Prostate gland (tissue), 2 donors: ENCODE measurements at regions not wholly inside any gene's neighbourhood (a gene's known extent, or its start where the extent isn't known, plus 50 kb on each side); places are given as distances from the start of the nearest gene placed in this dataset.

Source experiments
- POLR2A ChIP-seq: fragments of 450-650 bp; IDR thresholded peaks from one replicate; pipeline ENCODE4 v1.6.1; 2016; ENCODE audit warnings: antibody characterized with exemption, mild to moderate bottlenecking
- POLR2AphosphoS5 ChIP-seq: sonication (generic); formaldehyde crosslinking; IDR thresholded peaks from one replicate; pipeline ENCODE4 v1.6.1; 2017; ENCODE audit warnings: antibody characterized with exemption
- TF ChIP-seq, protein P1 (sequence below), 4 experiments: fragments of 200-600 bp in 2 of 4; fragments of 450-650 bp in 2 of 4; sonication (generic) in 2 of 4; IDR thresholded peaks; 1 replicate in 3 of 4; 2 replicates in 1 of 4; pipeline ENCODE4 v1.5.1; 2016 to 2019; ENCODE audit warnings: antibody characterized with exemption in 4 of 4, mild to moderate bottlenecking in 2 of 4, moderate library complexity in 2 of 4

DNA sequence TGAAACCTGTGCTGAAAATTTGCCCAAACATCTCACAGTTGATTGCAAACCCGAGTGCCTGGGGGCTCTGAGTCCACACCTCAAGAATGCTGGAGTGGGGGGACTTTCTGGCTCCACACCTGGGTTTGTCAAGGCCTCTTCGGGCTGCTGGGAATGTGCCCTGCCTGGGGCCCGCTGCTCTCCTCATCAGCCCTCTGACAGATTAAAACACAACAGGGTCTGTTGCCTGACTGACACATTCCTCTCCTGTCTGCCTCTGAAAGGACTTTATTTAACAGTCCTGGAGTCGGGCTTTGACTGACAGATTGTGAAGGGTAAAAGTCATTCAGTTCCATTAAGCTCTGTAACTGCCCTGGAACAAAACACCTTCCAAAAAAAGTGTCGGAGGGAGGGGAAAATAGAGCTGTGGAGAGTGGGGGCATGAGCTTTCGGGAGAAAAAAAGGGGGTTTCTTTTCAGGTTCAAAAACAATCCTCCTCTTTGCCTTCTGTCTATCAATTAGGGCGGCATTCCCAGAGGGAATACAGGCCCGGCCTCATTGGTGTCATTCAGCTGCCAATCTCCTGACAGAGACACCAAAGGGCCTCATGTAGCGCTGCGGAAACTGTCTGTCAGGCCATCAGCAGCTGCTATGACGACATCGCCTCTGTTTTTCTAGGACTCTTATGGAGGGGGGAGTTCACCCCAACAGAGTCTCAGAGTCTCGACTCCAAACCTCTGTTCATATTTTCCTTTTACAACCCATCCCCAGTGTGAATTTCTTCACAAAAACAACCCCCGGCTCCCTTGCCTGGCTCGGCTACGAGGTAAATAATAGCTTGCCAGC, 398.8 kb upstream of the NFE2L3 start:
- TF ChIP-seq, protein P1, sequence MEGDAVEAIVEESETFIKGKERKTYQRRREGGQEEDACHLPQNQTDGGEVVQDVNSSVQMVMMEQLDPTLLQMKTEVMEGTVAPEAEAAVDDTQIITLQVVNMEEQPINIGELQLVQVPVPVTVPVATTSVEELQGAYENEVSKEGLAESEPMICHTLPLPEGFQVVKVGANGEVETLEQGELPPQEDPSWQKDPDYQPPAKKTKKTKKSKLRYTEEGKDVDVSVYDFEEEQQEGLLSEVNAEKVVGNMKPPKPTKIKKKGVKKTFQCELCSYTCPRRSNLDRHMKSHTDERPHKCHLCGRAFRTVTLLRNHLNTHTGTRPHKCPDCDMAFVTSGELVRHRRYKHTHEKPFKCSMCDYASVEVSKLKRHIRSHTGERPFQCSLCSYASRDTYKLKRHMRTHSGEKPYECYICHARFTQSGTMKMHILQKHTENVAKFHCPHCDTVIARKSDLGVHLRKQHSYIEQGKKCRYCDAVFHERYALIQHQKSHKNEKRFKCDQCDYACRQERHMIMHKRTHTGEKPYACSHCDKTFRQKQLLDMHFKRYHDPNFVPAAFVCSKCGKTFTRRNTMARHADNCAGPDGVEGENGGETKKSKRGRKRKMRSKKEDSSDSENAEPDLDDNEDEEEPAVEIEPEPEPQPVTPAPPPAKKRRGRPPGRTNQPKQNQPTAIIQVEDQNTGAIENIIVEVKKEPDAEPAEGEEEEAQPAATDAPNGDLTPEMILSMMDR (IDR thresholded peaks at IDR 0.05) = no peak
- no peak for TF ChIP-seq POLR2A
- TF ChIP-seq POLR2AphosphoS5 = no peak
